Mesenchymal stem cell (in vitro differentiated cells and primary cell): ENCODE measurements at regions not wholly inside any gene's neighbourhood (a gene's known extent, or its start where the extent isn't known, plus 50 kb on each side); places are given as distances from the start of the nearest gene placed in this dataset.
A peak's percentile ranks its signal among the peaks of the same experiment; 100 is the strongest.

Experiments used
- DNase-seq: peaks from one replicate; pipeline ENCODE4 v3.0.0-alpha.2; 2013
- H2AFZ ChIP-seq: one replicate; pipeline ENCODE4 v1.6.1; 2013; ENCODE audit warnings: low read depth, mild to moderate bottlenecking, control low read depth, inconsistent platforms, low read length, moderate library complexity
- H2AK5ac ChIP-seq: 2 replicates; pipeline ENCODE4 v1.6.1; 2013; ENCODE audit warnings: low read length, moderate library complexity, mild to moderate bottlenecking, inconsistent platforms; ENCODE audit not compliant: severe bottlenecking
- H2BK120ac ChIP-seq: one replicate; pipeline ENCODE4 v1.6.1; 2013; ENCODE audit warnings: low read depth, mild to moderate bottlenecking, inconsistent platforms, low read length, moderate library complexity
- H2BK12ac ChIP-seq, 2 experiments: one replicate each; pipeline ENCODE4 v1.6.1; 2013; ENCODE audit warnings: inconsistent platforms in 2 of 2, low read length in 2 of 2, mild to moderate bottlenecking in 2 of 2, moderate library complexity in 2 of 2, control low read depth in 1 of 2
- H2BK15ac ChIP-seq: one replicate; pipeline ENCODE4 v1.6.1; 2013; ENCODE audit warnings: mild to moderate bottlenecking, low read depth, inconsistent platforms; ENCODE audit not compliant: poor library complexity, severe bottlenecking
- H2BK5ac ChIP-seq: 2 replicates; pipeline ENCODE4 v1.6.1; 2013; ENCODE audit warnings: low read depth, mild to moderate bottlenecking, low read length, control low read depth, inconsistent platforms; ENCODE audit not compliant: poor library complexity, severe bottlenecking
- H3K14ac ChIP-seq, 2 experiments: one replicate each; pipeline ENCODE4 v1.6.1; 2013; ENCODE audit warnings: inconsistent platforms in 2 of 2, low read length in 2 of 2, control low read depth in 1 of 2, mild to moderate bottlenecking in 1 of 2, moderate library complexity in 1 of 2
- H3K18ac ChIP-seq, 2 experiments: one replicate each; pipeline ENCODE4 v1.6.1; 2013; ENCODE audit warnings: inconsistent platforms in 2 of 2, low read length in 2 of 2, control low read depth in 1 of 2, low read depth in 1 of 2, mild to moderate bottlenecking in 1 of 2
- H3K23ac ChIP-seq, 2 experiments: one replicate each; pipeline ENCODE4 v1.6.1; 2013; ENCODE audit warnings: inconsistent platforms in 2 of 2, low read length in 2 of 2, mild to moderate bottlenecking in 2 of 2, moderate library complexity in 2 of 2, control low read depth in 1 of 2
- H3K27ac ChIP-seq: 2 replicates; pipeline ENCODE4 v1.5.1; 2013; ENCODE audit warnings: mild to moderate bottlenecking, moderate library complexity, low read length, control low read depth, inconsistent platforms; ENCODE audit not compliant: poor library complexity, severe bottlenecking
- H3K27me3 ChIP-seq, 2 experiments: 2 replicates each; pipeline versions ENCODE4 v1.6.1 to v1.7.0; 2013; ENCODE audit warnings: low read length in 2 of 2, mild to moderate bottlenecking in 2 of 2, moderate library complexity in 2 of 2, control low read depth in 1 of 2, inconsistent platforms in 1 of 2; ENCODE audit not compliant: control insufficient read depth in 1 of 2, insufficient read depth in 1 of 2
- H3K36me3 ChIP-seq, 2 experiments: 2 replicates each; pipeline versions ENCODE4 v1.6.1 to v1.7.0; 2013; ENCODE audit warnings: low read length in 2 of 2, control low read depth in 1 of 2, inconsistent platforms in 1 of 2, low read depth in 1 of 2, mild to moderate bottlenecking in 1 of 2; ENCODE audit not compliant: insufficient read depth in 2 of 2, control insufficient read depth in 1 of 2
- H3K4ac ChIP-seq, 2 experiments: one replicate each; pipeline ENCODE4 v1.6.1; 2013; ENCODE audit warnings: inconsistent platforms in 2 of 2, low read length in 2 of 2, mild to moderate bottlenecking in 2 of 2, moderate library complexity in 2 of 2, control low read depth in 1 of 2, low read depth in 1 of 2
- H3K4me1 ChIP-seq: 2 replicates; pipeline ENCODE4 v1.6.1; 2013; ENCODE audit warnings: low read depth, low read length, control low read depth; ENCODE audit not compliant: control insufficient read depth, insufficient read depth
- H3K4me2 ChIP-seq: 2 replicates; pipeline ENCODE4 v1.6.1; 2013; ENCODE audit warnings: low read length, mild to moderate bottlenecking, inconsistent platforms; ENCODE audit not compliant: poor library complexity, severe bottlenecking
- H3K4me3 ChIP-seq, 2 experiments: 2 replicates each; pipeline versions ENCODE4 v1.5.1 to v1.7.0; 2013; ENCODE audit warnings: low read length in 2 of 2, mild to moderate bottlenecking in 2 of 2, control low read depth in 1 of 2, low read depth in 1 of 2; ENCODE audit not compliant: insufficient read depth in 1 of 2
- H3K79me1 ChIP-seq: replicated peaks from 2 replicates; pipeline ENCODE4 v1.6.1; 2013; ENCODE audit warnings: mild to moderate bottlenecking, control low read depth, low read length, inconsistent platforms; ENCODE audit not compliant: poor library complexity, severe bottlenecking
- H3K9ac ChIP-seq: 2 replicates; pipeline ENCODE4 v1.7.0; 2013; ENCODE audit warnings: mild to moderate bottlenecking, low read length, moderate library complexity
- H3K9me3 ChIP-seq: 2 replicates; pipeline ENCODE4 v1.7.0; 2013; ENCODE audit warnings: mild to moderate bottlenecking, low read length; ENCODE audit not compliant: control insufficient read depth
- H4K8ac ChIP-seq: one replicate; pipeline ENCODE4 v1.6.1; 2013; ENCODE audit warnings: inconsistent platforms, mild to moderate bottlenecking, low read length, moderate library complexity
- H4K91ac ChIP-seq: one replicate; pipeline ENCODE4 v1.6.1; 2013; ENCODE audit warnings: mild to moderate bottlenecking, low read length, inconsistent platforms
- WGBS: methylation state at CpG from one replicate; pipeline ENCODE4 v1.1.7; 2013; ENCODE audit warnings: mixed read lengths; 5-methylcytosine and 5-hydroxymethylcytosine counted together

GRCh38 chr1:195766709-195767108 is 841.5 kb downstream of the KCNT2 start:
- Histone ChIP-seq H3K27ac (no peak overlapping the region), H3K27me3 (no peaks in the 10 kb centered on the region), H2BK15ac (no peak overlapping the region), H3K23ac (no peak overlapping the region), H3K4me1 (no peaks in the 10 kb centered on the region), H3K4ac (no peak overlapping the region), H3K14ac (no peak overlapping the region), H3K36me3 (no peaks in the 10 kb centered on the region), H2BK5ac (no peak overlapping the region), H2BK12ac (no peak overlapping the region), H2AFZ (no peak overlapping the region), H2BK120ac (no peak overlapping the region), H3K9ac (no peak overlapping the region), H4K91ac (no peak overlapping the region), H3K9me3 (no peaks in the 10 kb centered on the region), H3K4me2 (no peak overlapping the region), H4K8ac (no peak overlapping the region), H2AK5ac (no peak overlapping the region), H3K18ac (no peak overlapping the region), H3K4me3 (no peak overlapping the region), H3K79me1 (no peaks in the 10 kb centered on the region)
- DNase-seq = peak; percentile 38

GRCh38 chr1:195765099-195765498 is 843.1 kb downstream of the KCNT2 start:
- WGBS = no CpG with 5 or more reads among the region's 1 CpG
- Histone ChIP-seq H3K4me2 (no peak overlapping the region), H2BK120ac (no peak overlapping the region)

GRCh38 chr1:195763907-195764374 is 844.3 kb downstream of the KCNT2 start:
- Histone ChIP-seq H3K4me1 (no peaks in the 10 kb centered on the region), H2BK120ac (no peak overlapping the region), H4K91ac (no peak overlapping the region), H2AFZ (no peak overlapping the region), H2BK5ac (no peak overlapping the region), H3K9ac (no peak overlapping the region), H3K4ac (no peak overlapping the region), H3K4me3 (no peak overlapping the region), H3K14ac (no peak overlapping the region), H4K8ac (no peak overlapping the region), H3K23ac (no peak overlapping the region), H3K27me3 (no peaks in the 10 kb centered on the region), H3K9me3 (no peaks in the 10 kb centered on the region), H2BK15ac (no peak overlapping the region), H3K27ac (no peak overlapping the region), H3K18ac (no peak overlapping the region), H2BK12ac (no peak overlapping the region), H2AK5ac (no peak overlapping the region), H3K79me1 (no peaks in the 10 kb centered on the region), H3K36me3 (no peaks in the 10 kb centered on the region), H3K4me2 (no peak overlapping the region)
- no peak for DNase-seq
- 78% methylated on average over 3 of the region's 4 CpGs for WGBS

More at GRCh38 chr1:195765099-195765498, 843.1 kb downstream of the KCNT2 start:
- H4K8ac ChIP-seq = no peak overlapping the region
- no peak overlapping the region for H3K9ac ChIP-seq
- no peak overlapping the region for H2AFZ ChIP-seq
- no peak overlapping the region for H2BK15ac ChIP-seq
- no peak overlapping the region for H3K4me3 ChIP-seq
- no peak overlapping the region for H3K23ac ChIP-seq
- H3K4ac ChIP-seq = no peak overlapping the region
- H3K79me1 ChIP-seq = no peaks in the 10 kb centered on the region
- H3K36me3 ChIP-seq = no peaks in the 10 kb centered on the region
- H3K4me1 ChIP-seq = no peaks in the 10 kb centered on the region
- H3K9me3 ChIP-seq = no peaks in the 10 kb centered on the region
- H3K14ac ChIP-seq = no peak overlapping the region
- no peak overlapping the region for H2AK5ac ChIP-seq
- no peaks in the 10 kb centered on the region for H3K27me3 ChIP-seq
- no peak overlapping the region for H2BK12ac ChIP-seq
- no peak overlapping the region for H4K91ac ChIP-seq
- H3K27ac ChIP-seq = no peak overlapping the region
- no peak for DNase-seq
- H3K18ac ChIP-seq = no peak overlapping the region
- no peak overlapping the region for H2BK5ac ChIP-seq

GRCh38 chr1:195763146-195763906 is 844.9 kb downstream of the KCNT2 start:
- H3K79me1 ChIP-seq = no peaks in the 10 kb centered on the region
- H2BK12ac ChIP-seq = no peak overlapping the region
- H3K4ac ChIP-seq = no peak overlapping the region
- H3K9ac ChIP-seq = no peak overlapping the region
- H3K36me3 ChIP-seq = no peaks in the 10 kb centered on the region
- no peak overlapping the region for H3K4me2 ChIP-seq
- no peaks in the 10 kb centered on the region for H3K9me3 ChIP-seq
- no peak overlapping the region for H3K27ac ChIP-seq
- H2AK5ac ChIP-seq = no peak overlapping the region
- no peaks in the 10 kb centered on the region for H3K4me1 ChIP-seq
- no peak overlapping the region for H2BK5ac ChIP-seq
- no peak overlapping the region for H3K18ac ChIP-seq
- 96% methylated on average over 22 of the region's 22 CpGs for WGBS
- H3K14ac ChIP-seq = no peak overlapping the region
- H2BK120ac ChIP-seq = no peak overlapping the region
- H3K23ac ChIP-seq = no peak overlapping the region
- no peak for DNase-seq
- H3K4me3 ChIP-seq = no peak overlapping the region
- H4K91ac ChIP-seq = peak overlapping the region; percentile 27
- H4K8ac ChIP-seq = peak overlapping the region; percentile 23
- H3K27me3 ChIP-seq = no peaks in the 10 kb centered on the region
- H2AFZ ChIP-seq = no peak overlapping the region
- H2BK15ac ChIP-seq = peak overlapping the region; percentile 83
